HL-60 (cell line): ENCODE measurements at regions not wholly inside any gene's neighbourhood (a gene's known extent, or its start where the extent isn't known, plus 50 kb on each side); places are given as distances from the start of the nearest gene placed in this dataset.

Experiments
- CTCF ChIP-seq: IDR thresholded peaks from one replicate; pipeline ENCODE4 v1.5.1; 2011; ENCODE audit warnings: low read length, control low read depth, inconsistent platforms; ENCODE audit not compliant: insufficient read depth
- GABPA ChIP-seq: IDR thresholded peaks from 2 replicates; pipeline ENCODE4 v1.6.1; 2012; ENCODE audit warnings: low read depth
- POLR2AphosphoS5 ChIP-seq: IDR thresholded peaks from 2 replicates; pipeline ENCODE4 v1.6.1; 2012; ENCODE audit warnings: low read depth
- REST ChIP-seq: IDR thresholded peaks from 2 replicates; pipeline ENCODE4 v1.6.1; 2012; ENCODE audit warnings: low read depth; ENCODE audit not compliant: insufficient replicate concordance
- SPI1 ChIP-seq: IDR thresholded peaks from 2 replicates; pipeline ENCODE4 v1.6.1; 2012; ENCODE audit warnings: low read depth, mild to moderate bottlenecking, borderline replicate concordance

GRCh38 chr2:220162320-220162719, 534.9 kb downstream of the SLC4A3 start:
- TF ChIP-seq CTCF (no peak), POLR2AphosphoS5 (no peak), GABPA (no peak), REST (no peak), SPI1 (no peak)
